Endothelial cell of umbilical vein (primary cell): ENCODE measurements at regions not wholly inside any gene's neighbourhood (a gene's known extent, or its start where the extent isn't known, plus 50 kb on each side); places are given as distances from the start of the nearest gene placed in this dataset.

Experiments
- BruUV-seq: library from RNA; stranded (reverse); fragments of 400-500 nt; replicated peaks from 2 replicates; lab custom pipeline; 2021; lab: Mats Ljungman, UMichigan
- CTCF ChIA-PET: fragments of 300-600, 350-600 bp; sonication (Branson Sonifier 250); formaldehyde crosslinking; loops from one replicate; lab custom pipeline; 2021; ENCODE audit warnings: antibody characterized with exemption, inconsistent platforms; lab: Charles Lee
- POLR2A ChIA-PET: fragments of 300-600, 350-600 bp; sonication (Branson Sonifier 250); formaldehyde crosslinking; loops from one replicate; lab custom pipeline; 2021; ENCODE audit warnings: antibody characterized with exemption, inconsistent platforms; lab: Charles Lee
- DNase-seq: peaks from one replicate; pipeline ENCODE4 v3.0.0-alpha.2; 2011; ENCODE audit warnings: low read depth, low spot score
- FAIRE-seq: peaks from 2 replicates; lab custom pipeline; 2011; peaks lifted over from hg19 to GRCh38; lab: Jason Lieb, UNC
- H2AFZ ChIP-seq: 2 replicates; pipeline ENCODE4 v1.6.0; 2012; ENCODE audit warnings: low read depth, low read length, control low read depth, inconsistent platforms
- H3K27ac ChIP-seq: 2 replicates; pipeline ENCODE4 v1.5.1; 2011; ENCODE audit warnings: low read depth, mild to moderate bottlenecking, control low read depth, low read length, moderate library complexity; ENCODE audit not compliant: insufficient read depth
- H3K27me3 ChIP-seq, 2 experiments: 2 replicates each; pipeline versions ENCODE4 v1.6.0 to v1.6.1; 2011; ENCODE audit warnings: low read length in 2 of 2, mixed read lengths in 1 of 2; ENCODE audit not compliant: control insufficient read depth in 2 of 2, insufficient read depth in 2 of 2
- H3K36me3 ChIP-seq, 2 experiments: 2 replicates in 1 of 2; 3 replicates in 1 of 2; pipeline ENCODE4 v1.5.1; 2011; ENCODE audit warnings: low read length in 2 of 2, mild to moderate bottlenecking in 1 of 2, moderate library complexity in 1 of 2; ENCODE audit not compliant: control insufficient read depth in 2 of 2, insufficient read depth in 2 of 2; ENCODE audit errors: extremely low read depth in 1 of 2
- H3K4me1 ChIP-seq: 3 replicates; pipeline ENCODE4 v1.5.1; 2011; ENCODE audit warnings: mild to moderate bottlenecking, low read length; ENCODE audit not compliant: control insufficient read depth, insufficient read depth; ENCODE audit errors: extremely low read depth
- H3K4me2 ChIP-seq: 2 replicates; pipeline ENCODE4 v1.6.1; 2011; ENCODE audit warnings: low read length, control low read depth, mixed read lengths; ENCODE audit not compliant: insufficient read depth
- H3K4me3 ChIP-seq, 3 experiments: fragments of 200-600 bp in 1 of 3; sonication (generic), shearing (Covaris generic) in 1 of 3; replicated peaks in 1 of 3; 2 replicates each; pipeline ENCODE4 v1.5.1; 2011 to 2016; ENCODE audit warnings: control low read depth in 3 of 3, low read length in 3 of 3, mild to moderate bottlenecking in 2 of 3, inconsistent platforms in 1 of 3, low read depth in 1 of 3, moderate library complexity in 1 of 3; ENCODE audit not compliant: insufficient read depth in 1 of 3
- H3K79me2 ChIP-seq: 2 replicates; pipeline ENCODE4 v1.6.0; 2012; ENCODE audit warnings: low read length, inconsistent platforms; ENCODE audit not compliant: control insufficient read depth, insufficient read depth
- H3K9ac ChIP-seq: replicated peaks from 2 replicates; pipeline ENCODE3; 2011; ENCODE audit warnings: low read length, control low read depth; ENCODE audit not compliant: insufficient read depth; ENCODE audit errors: extremely low read depth
- H3K9me1 ChIP-seq: replicated peaks from 3 replicates; pipeline ENCODE4 v1.6.0; 2011; ENCODE audit warnings: mild to moderate bottlenecking, low read length; ENCODE audit not compliant: control insufficient read depth, insufficient read depth; ENCODE audit errors: extremely low read depth
- H3K9me3 ChIP-seq: replicated peaks from 2 replicates; pipeline ENCODE4 v1.5.1; 2012; ENCODE audit warnings: low read length, inconsistent platforms; ENCODE audit not compliant: control insufficient read depth, insufficient read depth
- H4K20me1 ChIP-seq: replicated peaks from 2 replicates; pipeline ENCODE3; 2011; ENCODE audit warnings: mild to moderate bottlenecking, low read length; ENCODE audit not compliant: control insufficient read depth, insufficient read depth; ENCODE audit errors: extremely low read depth
- CTCF ChIP-seq, 2 donors: IDR thresholded peaks; 1 replicate in 1 of 2; 2 replicates in 1 of 2; pipeline ENCODE4 v1.5.1; 2011; ENCODE audit warnings: low read length in 2 of 2, mild to moderate bottlenecking in 2 of 2, moderate library complexity in 2 of 2, control low read depth in 1 of 2, inconsistent platforms in 1 of 2, low read depth in 1 of 2; ENCODE audit not compliant: insufficient read depth in 1 of 2; ENCODE audit errors: extremely low read depth in 1 of 2
- EZH2 ChIP-seq: IDR thresholded peaks from 2 replicates; pipeline ENCODE4 v1.6.1; 2012; ENCODE audit warnings: borderline replicate concordance, low read depth, mild to moderate bottlenecking, moderate library complexity, low read length, inconsistent platforms; ENCODE audit not compliant: severe bottlenecking
- FOS ChIP-seq: IDR thresholded peaks from 2 replicates; pipeline ENCODE4 v1.6.1; 2011; ENCODE audit warnings: mild to moderate bottlenecking, low read length, moderate library complexity, borderline replicate concordance; ENCODE audit not compliant: insufficient read depth
- GATA2 ChIP-seq: IDR thresholded peaks from 2 replicates; pipeline ENCODE4 v1.7.0; 2011; ENCODE audit warnings: low read depth, mild to moderate bottlenecking, moderate library complexity, mixed read lengths, low read length; ENCODE audit not compliant: insufficient read length, insufficient read depth
- JUN ChIP-seq: IDR thresholded peaks from 2 replicates; pipeline ENCODE4 v1.6.1; 2011; ENCODE audit warnings: borderline replicate concordance, low read depth; ENCODE audit not compliant: insufficient read length, insufficient read depth
- MAX ChIP-seq: IDR thresholded peaks from 2 replicates; pipeline ENCODE4 v1.6.1; 2011; ENCODE audit not compliant: insufficient read depth, insufficient read length
- MYC ChIP-seq: IDR thresholded peaks from one replicate; pipeline ENCODE4 v1.6.1; 2011; ENCODE audit warnings: mild to moderate bottlenecking, low read depth, low read length
- POLR2A ChIP-seq: IDR thresholded peaks from 2 replicates; pipeline ENCODE4 v1.6.1; 2012; ENCODE audit warnings: low read depth, mild to moderate bottlenecking, control low read depth, low read length
- POLR2AphosphoS5 ChIP-seq: IDR thresholded peaks from 2 replicates; pipeline ENCODE4 v1.6.1; 2012; ENCODE audit warnings: low read depth, mild to moderate bottlenecking, control low read depth, low read length, moderate library complexity; ENCODE audit not compliant: insufficient read depth
- dilution Hi-C: fragments of 300-500 bp; cut with MboI; formaldehyde crosslinking; loops from one replicate; pipeline ENCODE4 v1.15.0; 2019; ENCODE audit warnings: low sequenced_read_pairs; ENCODE audit not compliant: extremely low pct_ligation_motif_present
- intact Hi-C: fragments of 100-400 bp; cut with micrococcal nuclease; formaldehyde crosslinking; loops from one replicate; pipeline ENCODE4 v1.10.0; 2022

- intact Hi-C loops = no loop called here
- Histone ChIP-seq H3K9ac (no peak overlapping the region), H3K4me3 (no peak overlapping the region), H3K4me1 (no peaks in the 10 kb centered on the region), H3K79me2 (no peaks in the 10 kb centered on the region), H3K4me2 (no peak overlapping the region), H4K20me1 (no peaks in the 10 kb centered on the region), H3K27me3 (peaks cover 2% of the 10 kb centered on the region in 2 experiments), H3K9me3 (no peaks in the 10 kb centered on the region), H3K9me1 (no peaks in the 10 kb centered on the region), H3K36me3 (no peaks in the 10 kb centered on the region), H3K27ac (no peak overlapping the region), H2AFZ (no peak overlapping the region)
- TF ChIP-seq POLR2A (no peak), MYC (no peak), EZH2 (no peak), GATA2 (no peak), JUN (no peak), CTCF (IDR thresholded peaks at IDR 0.05; ENCODE audit: extremely low read depth in 1 of 2, insufficient read depth in 1 of 2, low read depth in 1 of 2, low read length in 2 of 2) (no peak), FOS (no peak), POLR2AphosphoS5 (no peak), MAX (no peak)
- DNase-seq = no peak
- dilution Hi-C loops = no loop called here
- BruUV-seq = no TSS peak
- POLR2A ChIA-PET = no interaction called here
- CTCF ChIA-PET = interaction anchor here (1.0 to 7.6 kb wide), 4 partner anchors 10 to 643 kb away, joined by 3 to 76 read pairs (median 5); no protein-coding TSS in a partner anchor
- FAIRE-seq = no peak
These were observed 211.3 kb downstream of the CYP26B1 start for GRCh38 chr2:71936076-71937030.
